Liver (tissue), 8 donors: ENCODE measurements at regions not wholly inside any gene's neighbourhood (a gene's known extent, or its start where the extent isn't known, plus 50 kb on each side); places are given as distances from the start of the nearest gene placed in this dataset.

ENCODE experiments used
- DNase-seq: peaks from one replicate; pipeline ENCODE4 v3.0.0-alpha.2; 2017; ENCODE audit warnings: low spot score
- H3K27ac ChIP-seq, 2 donors: one replicate each; pipeline ENCODE4 v1.7.0; 2013; ENCODE audit warnings: inconsistent platforms in 2 of 2, low read length in 2 of 2, control low read depth in 1 of 2, low read depth in 1 of 2, mild to moderate bottlenecking in 1 of 2
- H3K27me3 ChIP-seq, 4 donors: one replicate each; pipeline versions ENCODE4 v1.6.1 to v1.7.0; 2013; ENCODE audit warnings: low read length in 3 of 4, inconsistent platforms in 1 of 4, mild to moderate bottlenecking in 1 of 4, moderate library complexity in 1 of 4; ENCODE audit not compliant: control insufficient read depth in 4 of 4, insufficient read depth in 4 of 4
- H3K36me3 ChIP-seq, 4 donors: one replicate each; pipeline versions ENCODE4 v1.6.1 to v1.7.0; 2013; ENCODE audit warnings: low read length in 3 of 4, mild to moderate bottlenecking in 3 of 4, low read depth in 1 of 4, moderate library complexity in 1 of 4; ENCODE audit not compliant: control insufficient read depth in 4 of 4, insufficient read depth in 3 of 4
- H3K4me1 ChIP-seq, 4 donors: one replicate each; pipeline versions ENCODE4 v1.6.1 to v1.7.0; 2013; ENCODE audit warnings: low read length in 3 of 4, mild to moderate bottlenecking in 3 of 4, moderate library complexity in 1 of 4; ENCODE audit not compliant: control insufficient read depth in 4 of 4, insufficient read depth in 4 of 4
- H3K4me3 ChIP-seq, 3 donors: one replicate each; pipeline versions ENCODE4 v1.6.1 to v1.7.0; 2013; ENCODE audit warnings: low read length in 3 of 3, control low read depth in 1 of 3, low read depth in 1 of 3, mild to moderate bottlenecking in 1 of 3
- H3K9ac ChIP-seq, 2 donors: one replicate each; pipeline ENCODE4 v1.7.0; 2013; ENCODE audit warnings: low read length in 2 of 2, mild to moderate bottlenecking in 2 of 2, moderate library complexity in 2 of 2, control low read depth in 1 of 2, low read depth in 1 of 2
- H3K9me3 ChIP-seq, 4 donors: one replicate each; pipeline versions ENCODE4 v1.6.1 to v1.7.0; 2013; ENCODE audit warnings: low read length in 3 of 4; ENCODE audit not compliant: control insufficient read depth in 4 of 4
- ATF3 ChIP-seq: IDR thresholded peaks from 2 replicates; pipeline ENCODE4 v1.6.1; 2016; ENCODE audit warnings: antibody characterized with exemption
- CTCF ChIP-seq: fragments of 150-350 bp; IDR thresholded peaks from 2 replicates; pipeline ENCODE4 v1.5.1; 2017; ENCODE audit warnings: improper control_type of control experiment, low read depth, low read length; ENCODE audit not compliant: missing input control
- EGR1 ChIP-seq, 2 donors: IDR thresholded peaks; 2 replicates each; pipeline ENCODE4 v1.6.1; 2016 to 2018; ENCODE audit warnings: antibody characterized with exemption in 2 of 2, low read depth in 2 of 2
- FOXA1 ChIP-seq: IDR thresholded peaks from 2 replicates; pipeline ENCODE4 v1.6.1; 2016; ENCODE audit warnings: antibody characterized with exemption
- FOXA2 ChIP-seq: IDR thresholded peaks from 2 replicates; pipeline ENCODE4 v1.6.1; 2016; ENCODE audit warnings: antibody characterized with exemption
- GABPA ChIP-seq, 2 donors: IDR thresholded peaks in 1 of 2; conservative IDR thresholded peaks in 1 of 2; 2 replicates each; pipeline ENCODE4 v1.6.1; 2016; ENCODE audit warnings: antibody characterized with exemption in 2 of 2, mild to moderate bottlenecking in 1 of 2, moderate library complexity in 1 of 2
- HNF4A ChIP-seq, 2 donors: conservative IDR thresholded peaks; 2 replicates each; pipeline ENCODE4 v1.6.1; 2016; ENCODE audit warnings: antibody characterized with exemption in 2 of 2, mild to moderate bottlenecking in 2 of 2
- HNF4G ChIP-seq: IDR thresholded peaks from 2 replicates; pipeline ENCODE4 v1.6.1; 2016; ENCODE audit warnings: antibody characterized with exemption
- JUND ChIP-seq, 2 donors: IDR thresholded peaks; 2 replicates each; pipeline ENCODE4 v1.6.1; 2016; ENCODE audit warnings: antibody characterized with exemption in 2 of 2
- MAX ChIP-seq: IDR thresholded peaks from 2 replicates; pipeline ENCODE4 v1.6.1; 2016; ENCODE audit warnings: antibody characterized with exemption
- RAD21 ChIP-seq, 2 donors: IDR thresholded peaks; 2 replicates each; pipeline ENCODE4 v1.6.1; 2016; ENCODE audit warnings: antibody characterized with exemption in 2 of 2, mild to moderate bottlenecking in 2 of 2
- REST ChIP-seq: IDR thresholded peaks from 2 replicates; pipeline ENCODE4 v1.6.1; 2016; ENCODE audit warnings: antibody characterized with exemption, mild to moderate bottlenecking
- RXRA ChIP-seq, 2 donors: IDR thresholded peaks; 2 replicates each; pipeline ENCODE4 v1.6.1; 2017 to 2018; ENCODE audit warnings: antibody characterized with exemption in 2 of 2, mild to moderate bottlenecking in 1 of 2
- SP1 ChIP-seq: IDR thresholded peaks from 2 replicates; pipeline ENCODE4 v1.6.1; 2018; ENCODE audit warnings: antibody characterized with exemption, mild to moderate bottlenecking
- TAF1 ChIP-seq: conservative IDR thresholded peaks from 2 replicates; pipeline ENCODE4 v1.6.1; 2016; ENCODE audit warnings: antibody characterized with exemption, mild to moderate bottlenecking
- YY1 ChIP-seq: IDR thresholded peaks from 2 replicates; pipeline ENCODE4 v1.6.1; 2016; ENCODE audit warnings: antibody characterized with exemption, mild to moderate bottlenecking
- ZBTB33 ChIP-seq: IDR thresholded peaks from 2 replicates; pipeline ENCODE4 v1.6.1; 2016; ENCODE audit warnings: antibody characterized with exemption
- WGBS: extraction: QIAGEN DNeasy Blood & Tissue Kit; methylation state at CpG from one replicate; pipeline ENCODE4 v1.1.7; 2013; 5-methylcytosine and 5-hydroxymethylcytosine counted together
- donor health status: healthy.
- donor health status: healthy.
- donor health status: healthy.
- donor health status: healthy.
- donor health status: healthy.

GRCh38 chr4:189071241-189071640, 869.4 kb upstream of the FRG1 start (continued):
- TF ChIP-seq HNF4A (conservative IDR thresholded peaks at IDR 0.05) (no peak), EGR1 (IDR thresholded peaks at IDR 0.05; ENCODE audit: low read depth in 2 of 2) (no peak), ATF3 (no peak), TAF1 (no peak), GABPA (IDR thresholded peaks at IDR 0.05 in 1 of 2, conservative IDR thresholded peaks at IDR 0.05 in 1 of 2) (no peak)

GRCh38 chr4:189073739-189074138, 866.9 kb upstream of the FRG1 start:
- 65% methylated on average over 6 of the region's 6 CpGs for WGBS
- TF ChIP-seq JUND (IDR thresholded peaks at IDR 0.05) (no peak), ATF3 (no peak), FOXA2 (no peak), FOXA1 (no peak), REST (no peak), RAD21 (IDR thresholded peaks at IDR 0.05) (no peak), EGR1 (IDR thresholded peaks at IDR 0.05; ENCODE audit: low read depth in 2 of 2) (no peak), HNF4G (no peak), SP1 (no peak), CTCF (no peak), YY1 (no peak), ZBTB33 (no peak), TAF1 (no peak), RXRA (IDR thresholded peaks at IDR 0.05) (no peak), MAX (no peak)
- DNase-seq: no peak
- Histone ChIP-seq H3K9me3 (no peaks in the 10 kb centered on the region), H3K4me3 (no peak overlapping the region), H3K27me3 (peaks cover 0 to 5% (median 0%) of the 10 kb centered on the region in 4 donors), H3K36me3 (no peaks in the 10 kb centered on the region), H3K27ac (no peak overlapping the region), H3K4me1 (no peaks in the 10 kb centered on the region), H3K9ac (no peak overlapping the region)
